ENCODE measurements at regions not wholly inside any gene's neighbourhood (a gene's known extent, or its start where the extent isn't known, plus 50 kb on each side); places are given as distances from the start of the nearest gene placed in this dataset.

DNA sequence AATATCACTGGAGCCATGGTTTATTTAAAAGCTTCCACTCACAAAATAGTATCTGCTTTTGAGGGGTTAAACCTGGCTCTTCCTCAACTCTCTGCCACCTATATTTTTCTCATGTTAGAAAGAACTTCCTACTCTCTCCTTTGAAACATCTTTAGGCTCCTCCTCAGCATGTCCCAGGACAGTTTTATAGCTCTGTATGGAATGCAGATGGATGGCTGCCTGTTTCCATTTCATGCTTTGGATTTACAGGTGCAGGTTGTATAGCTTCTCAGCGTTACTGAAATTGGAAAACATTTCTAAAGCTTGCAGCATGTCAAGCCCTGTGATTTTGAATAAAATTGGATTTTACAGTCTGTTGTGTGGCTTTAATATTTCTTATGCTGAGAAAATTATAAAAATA is 314.0 kb downstream of the NDFIP2 start:
- in situ Hi-C loops (cut with MboI; ENCODE audit: low sequenced_read_pairs), result no loop called here

DNA sequence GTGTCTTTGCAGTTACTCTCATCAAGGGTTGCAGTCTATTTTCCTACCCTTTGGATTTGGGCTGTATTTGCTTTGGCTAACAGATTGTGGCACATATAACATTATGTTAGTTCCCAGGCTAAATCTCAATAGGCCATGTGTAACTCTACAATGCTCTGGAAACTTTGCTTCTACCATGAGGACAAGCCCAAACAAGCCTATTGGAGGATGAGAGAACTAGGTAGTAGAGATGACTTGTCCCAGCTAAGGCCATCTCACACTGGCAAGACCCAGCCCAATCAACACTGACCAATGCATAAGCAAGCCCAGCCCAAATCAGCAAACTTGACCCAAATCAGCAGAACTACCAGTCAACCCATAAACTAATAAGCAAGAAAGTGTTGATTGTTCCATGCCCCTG is 311.8 kb downstream of the NDFIP2 start:
- in situ Hi-C loops (cut with MboI; ENCODE audit: low sequenced_read_pairs), result no loop called here

DNA sequence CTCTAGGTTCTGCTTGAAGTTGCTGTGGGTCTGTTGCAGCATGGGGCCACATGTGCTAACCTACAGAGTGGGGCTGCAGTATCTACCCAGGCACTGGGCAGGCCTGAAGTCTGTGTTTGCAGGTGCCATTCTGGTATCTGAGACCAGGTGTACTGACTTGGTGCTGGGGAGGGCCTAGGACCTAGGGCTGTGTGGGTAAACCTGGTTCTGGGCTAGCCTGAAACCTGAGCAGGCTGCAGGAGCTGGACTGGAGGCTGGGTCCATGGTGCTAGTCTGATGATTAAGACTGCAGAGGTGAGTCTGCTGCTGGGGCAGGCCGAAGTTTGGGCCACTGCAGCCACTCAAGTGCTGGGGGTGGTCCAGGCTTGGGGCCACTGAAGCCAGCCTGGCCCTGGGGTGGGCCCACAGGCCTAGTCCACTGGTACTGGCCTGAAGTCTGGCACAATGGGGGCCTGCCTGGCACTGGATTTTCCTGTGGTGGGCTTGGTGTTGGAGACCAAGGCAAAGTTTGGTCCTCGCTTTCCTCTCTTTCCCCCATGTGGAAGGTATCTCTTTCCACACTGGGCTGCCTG is 310.6 kb downstream of the NDFIP2 start:
- in situ Hi-C loops (cut with MboI; ENCODE audit: low sequenced_read_pairs), result no loop called here

- in situ Hi-C loops (cut with MboI; ENCODE audit: low sequenced_read_pairs), result no loop called here
These were observed 305.2 kb downstream of the NDFIP2 start for GRCh38 chr13:79786176-79786575.

DNA sequence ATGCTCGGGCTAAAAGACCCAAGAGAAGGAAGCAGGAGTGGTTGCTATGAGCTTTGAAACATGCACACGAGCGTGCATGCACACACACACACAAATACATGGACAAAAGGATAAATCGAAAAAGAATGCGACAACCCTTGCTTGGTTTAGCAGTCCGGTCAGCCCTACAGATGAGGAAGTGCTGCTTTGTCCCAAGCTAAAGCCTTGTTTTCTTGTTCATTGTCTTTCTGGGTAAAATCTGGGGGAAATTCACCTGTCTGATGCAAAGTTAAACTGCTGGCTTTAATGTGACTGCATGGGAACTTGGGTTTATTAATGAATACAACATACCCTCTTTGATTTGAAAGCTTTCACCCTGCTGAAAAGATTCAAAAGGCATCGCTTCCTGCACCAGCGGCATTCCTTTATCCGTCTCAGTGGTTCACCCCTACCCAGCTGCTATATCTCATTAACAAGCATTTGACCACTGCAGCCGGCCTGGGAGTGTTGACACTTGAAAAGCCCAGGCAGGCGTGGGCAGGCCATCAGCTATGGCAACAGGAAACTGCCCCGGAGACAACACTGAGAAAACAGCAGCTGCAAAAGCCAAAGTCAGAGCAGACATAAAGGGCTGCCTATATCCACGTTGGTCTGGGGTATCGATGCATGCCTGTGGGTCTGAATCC is 301.7 kb downstream of the NDFIP2 start:
- in situ Hi-C loops (cut with MboI; ENCODE audit: low sequenced_read_pairs), result no loop called here

GRCh38 chr13:79781829-79782540 is 301.0 kb downstream of the NDFIP2 start:
- in situ Hi-C loops (cut with MboI; ENCODE audit: low sequenced_read_pairs), result no loop called here

GRCh38 chr13:79780240-79780639 is 299.3 kb downstream of the NDFIP2 start:
- in situ Hi-C loops (cut with MboI; ENCODE audit: low sequenced_read_pairs), result no loop called here

DNA sequence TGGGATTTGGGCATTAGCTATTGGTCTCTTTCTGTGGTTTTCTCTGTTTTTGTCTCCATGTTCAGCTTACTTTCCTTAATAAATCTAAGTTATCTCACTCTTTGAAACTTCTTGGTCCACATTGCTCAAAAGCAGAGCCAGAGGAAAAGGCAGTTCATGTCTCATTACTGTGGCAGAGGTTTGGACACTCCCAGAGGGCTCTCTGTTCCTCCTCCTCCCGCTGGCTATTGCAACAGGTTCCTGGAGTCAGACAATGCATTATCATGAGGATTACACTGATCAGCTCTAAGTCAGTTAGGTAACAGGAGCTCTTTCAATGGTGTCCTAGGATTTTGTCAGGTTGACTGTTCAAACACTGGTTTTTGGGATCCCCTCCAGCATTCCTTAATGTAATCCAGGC is 298.8 kb downstream of the NDFIP2 start:
- in situ Hi-C loops (cut with MboI; ENCODE audit: low sequenced_read_pairs), result no loop called here

DNA sequence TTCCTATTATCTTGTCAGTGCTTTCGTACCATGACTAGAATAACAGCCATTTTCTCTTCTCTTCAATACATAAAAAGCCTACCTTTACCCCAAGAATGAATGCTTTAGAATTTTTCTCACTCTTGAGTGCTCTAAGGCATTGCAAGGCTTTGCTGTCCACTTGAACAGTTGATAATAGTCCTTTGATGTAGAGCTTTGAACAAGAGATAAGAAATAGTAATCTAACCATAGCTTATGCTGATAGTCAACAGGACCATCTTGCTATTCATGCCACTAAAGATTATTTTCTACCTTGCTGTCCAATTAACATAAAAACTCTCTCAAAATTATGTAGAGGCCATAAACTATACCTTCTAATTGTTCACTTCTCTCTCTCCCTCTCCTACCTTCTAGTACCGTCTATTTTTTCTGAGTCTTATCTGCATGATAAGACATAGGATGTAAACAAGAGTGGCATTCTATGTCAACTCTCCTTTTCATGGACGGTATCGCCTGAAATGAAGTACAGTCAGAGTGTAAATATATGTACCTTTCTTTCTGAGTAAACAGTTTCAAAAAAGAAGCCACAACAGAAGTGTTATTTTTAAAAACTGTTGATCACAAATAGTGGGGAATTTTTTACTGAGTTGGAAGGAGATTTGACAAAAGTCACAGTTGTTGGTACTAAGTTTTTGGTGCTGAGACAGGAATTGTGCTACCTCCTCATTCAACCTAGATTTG is 297.9 kb downstream of the NDFIP2 start:
- in situ Hi-C loops (cut with MboI; ENCODE audit: low sequenced_read_pairs), result no loop called here

GRCh38 chr13:79777504-79777903 is 296.5 kb downstream of the NDFIP2 start:
- in situ Hi-C loops (cut with MboI; ENCODE audit: low sequenced_read_pairs), result no loop called here

DNA sequence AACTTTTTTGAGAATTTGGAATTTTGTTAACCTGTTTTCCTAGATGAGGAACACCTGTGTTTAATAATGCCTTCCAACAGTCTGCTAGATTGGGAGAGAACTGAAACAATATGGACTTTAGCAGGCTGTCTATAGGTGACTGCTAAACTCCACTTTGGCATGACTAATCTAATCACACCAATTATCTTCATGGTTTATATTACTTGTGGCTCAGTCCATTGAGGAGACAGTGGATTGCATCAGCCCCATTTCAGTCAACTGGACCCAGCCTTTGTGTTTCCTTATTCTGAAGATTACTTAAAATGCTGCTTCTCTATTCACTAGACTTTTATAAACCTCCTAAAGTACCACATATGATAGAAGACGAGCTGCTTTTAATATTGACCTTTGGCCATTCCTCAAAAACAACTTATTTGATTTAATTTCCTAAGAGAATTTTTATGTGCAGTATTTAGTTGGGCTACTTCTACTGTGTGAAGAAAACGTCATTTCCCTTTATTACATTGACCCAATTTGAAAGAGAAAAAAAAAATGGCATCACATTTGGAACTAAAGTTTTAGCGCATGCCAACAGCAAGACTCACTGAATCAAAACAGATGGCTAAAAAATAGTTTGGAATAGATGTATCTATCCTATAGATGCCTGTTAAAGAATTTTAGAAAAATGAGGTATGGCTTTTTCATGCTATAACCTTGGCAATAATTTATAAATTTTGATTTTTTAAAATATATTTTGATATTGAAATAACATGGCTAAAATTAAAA is 295.8 kb downstream of the NDFIP2 start:
- in situ Hi-C loops (cut with MboI; ENCODE audit: low sequenced_read_pairs), result no loop called here

GRCh38 chr13:79775830-79776229 is 294.9 kb downstream of the NDFIP2 start:
- in situ Hi-C loops (cut with MboI; ENCODE audit: low sequenced_read_pairs), result no loop called here

DNA sequence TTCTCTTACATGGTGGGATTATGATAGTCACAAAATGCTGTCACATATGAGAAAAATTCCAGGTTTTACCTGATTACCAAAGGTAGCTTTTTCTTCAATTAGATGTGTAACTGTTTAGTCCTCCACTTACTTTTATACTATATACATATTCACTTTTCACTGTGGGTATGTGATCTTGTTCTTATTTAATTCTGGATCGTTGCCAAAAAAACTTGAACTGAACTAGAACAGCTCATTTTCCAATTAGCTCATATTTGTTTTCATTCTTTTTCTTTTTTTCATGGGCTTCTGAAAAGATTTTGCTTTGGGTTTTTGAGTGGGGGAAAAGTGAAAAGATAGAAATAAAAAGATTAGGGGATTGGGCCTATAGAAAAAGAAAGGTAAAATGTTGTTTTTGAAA is 291.9 kb downstream of the NDFIP2 start:
- in situ Hi-C loops (cut with MboI; ENCODE audit: low sequenced_read_pairs), result no loop called here

- in situ Hi-C loops (cut with MboI; ENCODE audit: low sequenced_read_pairs), result no loop called here
These were observed 290.5 kb downstream of the NDFIP2 start for GRCh38 chr13:79771493-79771892.

- in situ Hi-C loops (cut with MboI; ENCODE audit: low sequenced_read_pairs), result no loop called here
These were observed 289.1 kb downstream of the NDFIP2 start for GRCh38 chr13:79770056-79770455.

GRCh38 chr13:79767126-79767525 is 286.2 kb downstream of the NDFIP2 start:
- in situ Hi-C loops (cut with MboI; ENCODE audit: low sequenced_read_pairs), result no loop called here

DNA sequence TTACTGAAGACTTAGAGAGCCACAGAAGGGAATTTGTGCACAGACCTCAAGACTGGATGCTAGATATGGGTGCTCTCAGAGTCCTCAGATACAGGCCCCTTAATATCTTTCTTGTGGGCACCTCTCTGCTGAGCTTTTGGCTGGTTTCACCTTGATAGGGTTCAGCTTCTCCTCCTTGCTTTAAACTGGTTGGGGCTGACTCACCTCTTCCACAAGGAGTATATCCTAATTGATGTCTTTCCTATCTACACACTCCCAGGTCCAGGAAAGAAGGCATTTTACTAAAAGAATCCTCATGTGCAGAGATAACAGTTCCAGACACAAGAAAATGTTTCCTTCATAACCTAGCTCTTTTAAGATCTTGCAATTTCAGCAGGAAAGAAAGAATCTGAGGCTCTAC is 284.4 kb downstream of the NDFIP2 start:
- in situ Hi-C loops (cut with MboI; ENCODE audit: low sequenced_read_pairs), result no loop called here

DNA sequence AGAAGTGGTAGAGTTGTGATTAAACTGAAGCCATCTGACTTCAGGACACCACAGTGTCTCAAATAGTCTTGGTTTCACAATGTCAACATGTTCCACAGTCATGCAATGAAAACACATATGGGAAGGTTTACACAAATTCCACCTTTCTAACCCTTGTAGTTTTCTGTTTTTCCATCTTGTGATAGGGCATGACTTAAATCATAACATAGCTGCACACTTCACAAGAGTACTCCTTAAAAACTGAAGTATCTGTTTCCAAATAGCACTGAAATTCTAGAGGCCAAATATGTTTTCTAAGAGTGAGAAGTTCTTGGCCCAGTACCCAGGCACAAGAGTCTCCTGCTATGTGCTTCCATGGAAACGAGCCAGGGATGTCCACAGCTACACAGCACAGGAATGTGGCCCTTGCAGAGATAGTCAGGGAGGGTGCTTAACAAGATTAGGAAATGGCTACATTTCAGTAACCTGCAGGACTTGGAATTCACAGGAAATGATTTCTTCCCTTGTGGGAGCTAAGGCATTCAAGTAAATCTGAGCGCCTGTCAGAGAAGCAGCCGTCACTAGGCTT is 269.1 kb downstream of the NDFIP2 start:
- in situ Hi-C loops (cut with MboI; ENCODE audit: low sequenced_read_pairs), result no loop called here

- in situ Hi-C loops (cut with MboI; ENCODE audit: low sequenced_read_pairs), result no loop called here
These were observed 268.6 kb downstream of the NDFIP2 start for GRCh38 chr13:79749566-79749965.

- in situ Hi-C loops (cut with MboI; ENCODE audit: low sequenced_read_pairs), result no loop called here
These were observed 264.1 kb downstream of the NDFIP2 start for GRCh38 chr13:79745081-79745480.

- in situ Hi-C loops (cut with MboI; ENCODE audit: low sequenced_read_pairs), result no loop called here
These were observed 262.0 kb downstream of the NDFIP2 start for GRCh38 chr13:79742923-79743322.

Measured in HL-60/S4 treated with phorbol 12-myristate 13-acetate at 8.2 ng/mL for 4 days and 3 days (cell line).